ENCODE measurements at regions not wholly inside any gene's neighbourhood (a gene's known extent, or its start where the extent isn't known, plus 50 kb on each side); places are given as distances from the start of the nearest gene placed in this dataset.

- Histone ChIP-seq H3K9me3 (replicated peaks; ENCODE audit: control insufficient read depth, insufficient read depth, low read length) (no peaks in the 10 kb centered on the region), H3K4me1 (ENCODE audit: control insufficient read depth, insufficient read depth, low read length) (no peaks in the 10 kb centered on the region), H2AFZ (ENCODE audit: control insufficient read depth, low read depth, low read length) (no peak overlapping the region), H3K27ac (ENCODE audit: control insufficient read depth, insufficient read depth) (no peak overlapping the region), H3K9ac (ENCODE audit: control insufficient read depth, insufficient read depth, low read length) (no peak overlapping the region), H3K79me2 (ENCODE audit: control insufficient read depth, insufficient read depth, low read length) (no peaks in the 10 kb centered on the region), H4K20me1 (ENCODE audit: control insufficient read depth, insufficient read depth) (no peaks in the 10 kb centered on the region), H3K4me2 (ENCODE audit: control insufficient read depth, insufficient read depth) (no peak overlapping the region), H3K27me3 (replicated peaks in 1 of 2; ENCODE audit: control insufficient read depth in 2 of 2, insufficient read depth in 2 of 2, low read length in 1 of 2) (no peaks in the 10 kb centered on the region), H3K36me3 (ENCODE audit: control insufficient read depth in 2 of 2, insufficient read depth in 2 of 2, low read length in 1 of 2) (no peaks in the 10 kb centered on the region), H3K4me3 (no peak overlapping the region)
- no TSS peak for BruUV-seq (replicated peaks)
- SMC1A ChIA-PET (ENCODE audit: uncharacterized antibody, unreplicated experiment): no interaction called here
- DNase-seq (ENCODE audit: low read depth, low spot score): no peak
- no peak for ATAC-seq
- intact Hi-C loops (cut with micrococcal nuclease; ENCODE audit: unreplicated experiment): no loop called here
- CTCF ChIA-PET: no interaction called here
- POLR2A ChIA-PET: no interaction called here
- TF ChIP-seq EED (IDR thresholded peaks at IDR 0.05; ENCODE audit: low read depth) (no peak), ZNF217 (IDR thresholded peaks at IDR 0.05) (no peak), CTCF (IDR thresholded peaks at IDR 0.05 in 2 of 3, conservative IDR thresholded peaks at IDR 0.05 in 1 of 3; ENCODE audit: control insufficient read depth in 2 of 3, extremely low read depth in 1 of 3, insufficient read depth in 1 of 3, low read depth in 3 of 3, low read length in 3 of 3) (no peak), EGR1 (IDR thresholded peaks at IDR 0.05; ENCODE audit: borderline replicate concordance in 1 of 2, low read depth in 2 of 2, low read length in 2 of 2) (no peak), ATF2 (IDR thresholded peaks at IDR 0.05; ENCODE audit: low read length) (no peak), SRF (IDR thresholded peaks at IDR 0.05; ENCODE audit: low read depth in 2 of 2, low read length in 2 of 2) (no peak), GABPA (IDR thresholded peaks at IDR 0.05; ENCODE audit: low read depth) (no peak), KDM1A (IDR thresholded peaks at IDR 0.05; ENCODE audit: borderline replicate concordance) (no peak)
- no peak for FAIRE-seq
- RAD21 ChIA-PET (ENCODE audit: unreplicated experiment): no interaction called here
- in situ Hi-C loops (cut with MboI): no loop called here
- WGBS (ENCODE audit: insufficient coverage, insufficient replicate concordance, low lambda C conversion rate, missing lambda C conversion rate): 100% methylated on average over 1 of the region's 1 CpG
These were observed 65.9 kb upstream of the FAM98A start for GRCh38 chr2:33665039-33665438.

All from GM12878 (cell line).